A673 (cell line): ENCODE measurements at regions not wholly inside any gene's neighbourhood (a gene's known extent, or its start where the extent isn't known, plus 50 kb on each side); places are given as distances from the start of the nearest gene placed in this dataset.

ENCODE experiments used
- BruUV-seq: library from RNA; stranded (reverse); fragments of 400-500 nt; replicated peaks from 2 replicates; lab custom pipeline; 2021; lab: Mats Ljungman, UMichigan
- CTCF ChIA-PET: fragments of 300-600 bp; sonication (Branson Sonifier 250); formaldehyde crosslinking; loops from one replicate; lab custom pipeline; 2022; ENCODE audit warnings: antibody characterized with exemption; lab: Charles Lee
- POLR2A ChIA-PET: fragments of 300-600 bp; sonication (Branson Sonifier 250); formaldehyde crosslinking; loops from one replicate; lab custom pipeline; 2022; ENCODE audit warnings: antibody characterized with exemption; ENCODE audit not compliant: low non-redundant PET; lab: Charles Lee
- DNase-seq: peaks from one replicate; pipeline ENCODE4 v3.0.0-alpha.2; 2015; ENCODE audit warnings: low spot score
- H3K27ac ChIP-seq: fragments of 200-600 bp; sonication (generic); 2 replicates; pipeline ENCODE4 v1.5.1; 2016; ENCODE audit warnings: mixed run types, low read depth, mild to moderate bottlenecking, mixed read lengths, antibody characterized with exemption, low read length; ENCODE audit not compliant: poor library complexity, severe bottlenecking
- H3K27me3 ChIP-seq: fragments of 200-600 bp; sonication (generic); replicated peaks from 2 replicates; pipeline ENCODE4 v1.6.1; 2017; ENCODE audit warnings: mixed run types, low read depth, mild to moderate bottlenecking, mixed read lengths, antibody characterized with exemption, low read length; ENCODE audit not compliant: insufficient read depth, poor library complexity
- H3K36me3 ChIP-seq: fragments of 200-600 bp; sonication (generic); 2 replicates; pipeline ENCODE4 v1.6.1; 2016; ENCODE audit warnings: mixed run types, mild to moderate bottlenecking, mixed read lengths, antibody characterized with exemption, low read length; ENCODE audit not compliant: insufficient read depth, poor library complexity, severe bottlenecking
- H3K4me1 ChIP-seq: fragments of 200-600 bp; sonication (generic); 2 replicates; pipeline ENCODE4 v1.6.1; 2017; ENCODE audit warnings: mixed run types, mild to moderate bottlenecking, mixed read lengths, antibody characterized with exemption, low read length; ENCODE audit not compliant: insufficient read depth, poor library complexity, severe bottlenecking
- H3K4me3 ChIP-seq: fragments of 200-600 bp; sonication (generic); 2 replicates; pipeline ENCODE4 v1.5.1; 2016; ENCODE audit warnings: low read depth, mixed run types, mild to moderate bottlenecking, mixed read lengths, low read length; ENCODE audit not compliant: poor library complexity, severe bottlenecking
- H3K9me3 ChIP-seq: fragments of 200-600 bp; sonication (generic); 2 replicates; pipeline ENCODE4 v1.6.1; 2016; ENCODE audit warnings: mixed run types, low read depth, mild to moderate bottlenecking, mixed read lengths, antibody characterized with exemption, low read length; ENCODE audit not compliant: poor library complexity, severe bottlenecking
- EZH2 ChIP-seq: fragments of 200-600 bp; sonication (generic); IDR thresholded peaks from 2 replicates; pipeline ENCODE4 v1.6.1; 2017; ENCODE audit warnings: borderline replicate concordance, low read depth, mild to moderate bottlenecking, mixed read lengths, antibody characterized with exemption, low read length; ENCODE audit not compliant: poor library complexity, severe bottlenecking
- intact Hi-C: fragments of 100-400 bp; cut with micrococcal nuclease; formaldehyde crosslinking; loops from one replicate; pipeline ENCODE4 v1.10.0; 2022; ENCODE audit not compliant: unreplicated experiment
- TF ChIP-seq, protein P1 (sequence below): fragments of 300-800, 200-600 bp; sonication (generic); conservative IDR thresholded peaks from 2 replicates; pipeline ENCODE4 v1.5.1; 2017; ENCODE audit warnings: low read depth, mild to moderate bottlenecking, antibody characterized with exemption, low read length, moderate library complexity, mixed read lengths

DNA sequence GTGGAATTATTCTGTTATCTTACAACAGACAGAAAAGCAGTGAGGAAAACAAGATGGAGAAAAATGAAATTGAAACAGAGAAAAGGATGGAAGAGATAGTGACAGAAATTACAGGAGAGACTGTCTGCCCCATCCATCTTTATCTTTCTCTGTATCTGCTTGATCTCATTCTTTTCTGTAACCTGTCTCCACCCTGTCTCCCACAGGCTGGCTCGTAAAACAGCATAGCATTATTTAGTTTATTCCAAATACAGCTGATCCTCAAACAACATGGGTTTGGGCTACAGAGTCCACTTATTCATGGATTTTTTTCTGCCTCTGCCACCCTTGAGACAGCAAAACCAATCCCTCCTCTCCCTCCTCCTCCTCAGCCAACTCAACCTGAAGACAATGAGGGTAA lies 482.3 kb upstream of the JARID2 start:
- TF ChIP-seq, protein P1, sequence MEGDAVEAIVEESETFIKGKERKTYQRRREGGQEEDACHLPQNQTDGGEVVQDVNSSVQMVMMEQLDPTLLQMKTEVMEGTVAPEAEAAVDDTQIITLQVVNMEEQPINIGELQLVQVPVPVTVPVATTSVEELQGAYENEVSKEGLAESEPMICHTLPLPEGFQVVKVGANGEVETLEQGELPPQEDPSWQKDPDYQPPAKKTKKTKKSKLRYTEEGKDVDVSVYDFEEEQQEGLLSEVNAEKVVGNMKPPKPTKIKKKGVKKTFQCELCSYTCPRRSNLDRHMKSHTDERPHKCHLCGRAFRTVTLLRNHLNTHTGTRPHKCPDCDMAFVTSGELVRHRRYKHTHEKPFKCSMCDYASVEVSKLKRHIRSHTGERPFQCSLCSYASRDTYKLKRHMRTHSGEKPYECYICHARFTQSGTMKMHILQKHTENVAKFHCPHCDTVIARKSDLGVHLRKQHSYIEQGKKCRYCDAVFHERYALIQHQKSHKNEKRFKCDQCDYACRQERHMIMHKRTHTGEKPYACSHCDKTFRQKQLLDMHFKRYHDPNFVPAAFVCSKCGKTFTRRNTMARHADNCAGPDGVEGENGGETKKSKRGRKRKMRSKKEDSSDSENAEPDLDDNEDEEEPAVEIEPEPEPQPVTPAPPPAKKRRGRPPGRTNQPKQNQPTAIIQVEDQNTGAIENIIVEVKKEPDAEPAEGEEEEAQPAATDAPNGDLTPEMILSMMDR = no peak
- no peak for TF ChIP-seq EZH2
- Histone ChIP-seq H3K36me3 (no peaks in the 10 kb centered on the region), H3K27ac (no peak overlapping the region), H3K4me3 (no peak overlapping the region), H3K4me1 (peaks cover 33% of the 10 kb centered on the region), H3K27me3 (no peaks in the 10 kb centered on the region), H3K9me3 (no peaks in the 10 kb centered on the region)
- no TSS peak for BruUV-seq
- ChIA-PET CTCF (no interaction called here), POLR2A (no interaction called here)
- intact Hi-C loops = no loop called here
- DNase-seq = no peak

DNA sequence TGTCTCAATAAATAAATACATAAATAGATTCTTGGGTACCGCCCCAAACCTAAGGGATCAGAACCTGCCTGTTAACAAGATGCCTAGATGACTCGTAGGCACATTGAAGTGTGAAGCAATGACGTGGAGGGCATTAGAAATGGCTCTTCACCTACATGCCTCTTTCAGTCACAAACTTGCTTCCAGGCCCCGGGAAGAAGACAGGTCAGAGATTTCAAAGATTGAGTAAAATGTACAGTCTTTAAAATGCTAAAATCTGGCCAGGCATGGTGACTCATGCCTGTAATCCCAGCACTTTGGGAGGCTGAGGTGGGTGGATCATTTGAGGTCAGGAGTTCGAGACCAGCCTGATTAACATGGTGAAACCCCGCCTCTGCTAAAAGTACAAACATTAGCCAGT lies 480.8 kb upstream of the JARID2 start:
- H3K4me3 ChIP-seq = no peak overlapping the region
- intact Hi-C loops = no loop called here
- no TSS peak for BruUV-seq
- TF ChIP-seq EZH2 = no peak
- TF ChIP-seq, protein P1 = no peak
- DNase-seq = no peak
- peaks cover 33% of the 10 kb centered on the region for H3K4me1 ChIP-seq
- H3K9me3 ChIP-seq = no peaks in the 10 kb centered on the region
- no peaks in the 10 kb centered on the region for H3K36me3 ChIP-seq
- H3K27ac ChIP-seq = no peak overlapping the region
- ChIA-PET CTCF (no interaction called here), POLR2A (no interaction called here)
- H3K27me3 ChIP-seq = no peaks in the 10 kb centered on the region

DNA sequence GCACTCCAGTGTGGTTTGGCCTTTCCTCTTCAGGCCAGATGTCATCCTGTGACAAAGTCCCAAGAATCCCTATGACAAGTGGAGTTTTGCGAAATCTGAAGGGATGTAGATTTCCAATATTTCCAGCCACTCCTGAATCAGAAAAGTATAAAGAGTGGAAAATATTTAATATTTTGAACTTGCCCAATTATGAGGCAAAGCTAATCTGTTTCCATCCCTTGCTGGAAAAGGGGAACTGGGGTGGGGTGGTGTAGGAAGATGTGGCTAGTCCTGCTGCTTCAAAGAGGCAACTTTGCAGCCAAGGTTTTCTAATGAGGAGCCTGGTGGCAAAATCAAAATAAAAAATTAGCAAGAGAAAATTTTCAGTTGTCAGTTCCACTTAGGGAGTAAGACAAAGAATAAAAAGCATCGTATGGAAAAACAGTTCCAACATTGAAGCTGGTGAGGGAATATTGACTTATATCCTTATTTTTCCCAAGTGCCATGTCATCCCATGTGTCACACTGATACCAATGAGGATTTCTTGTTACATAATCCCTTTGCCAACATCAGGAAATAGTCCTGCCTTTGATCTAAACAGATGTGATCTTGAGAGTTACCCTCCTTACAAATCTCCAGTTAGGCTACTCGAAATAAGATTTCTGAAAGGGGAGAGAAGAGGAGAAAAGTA lies 480.0 kb upstream of the JARID2 start:
- TF ChIP-seq, protein P1 = no peak
- TF ChIP-seq EZH2 = no peak
- Histone ChIP-seq H3K4me3 (no peak overlapping the region), H3K27ac (no peak overlapping the region), H3K4me1 (peaks cover 33% of the 10 kb centered on the region), H3K27me3 (no peaks in the 10 kb centered on the region), H3K9me3 (no peaks in the 10 kb centered on the region), H3K36me3 (no peaks in the 10 kb centered on the region)
- intact Hi-C loops = no loop called here
- CTCF ChIA-PET = interaction anchor here (0.6 kb wide), 1 partner anchor 12 kb away, joined by 4 read pairs; no protein-coding TSS in a partner anchor
- no peak for DNase-seq
- POLR2A ChIA-PET = no interaction called here
- BruUV-seq = no TSS peak
